Ovary (tissue), 3 donors: ENCODE measurements at regions not wholly inside any gene's neighbourhood (a gene's known extent, or its start where the extent isn't known, plus 50 kb on each side); places are given as distances from the start of the nearest gene placed in this dataset.

ENCODE experiments used
- CTCF ChIP-seq, 3 donors: fragments of 450-650 bp in 2 of 3; fragments of 200-600 bp in 1 of 3; IDR thresholded peaks; one replicate each; pipeline versions ENCODE4 v1.5.1 to v1.8.0; 2016 to 2022; ENCODE audit warnings: antibody characterized with exemption in 3 of 3, mild to moderate bottlenecking in 1 of 3
- EP300 ChIP-seq: sonication (generic); formaldehyde crosslinking; IDR thresholded peaks from one replicate; pipeline ENCODE4 v1.6.1; 2017; ENCODE audit warnings: antibody characterized with exemption
- POLR2A ChIP-seq: fragments of 450-650 bp; IDR thresholded peaks from one replicate; pipeline ENCODE4 v1.6.1; 2017; ENCODE audit warnings: antibody characterized with exemption, mild to moderate bottlenecking, moderate library complexity
- donor health status: DM: no; HTN: no; CAD: no.

- TF ChIP-seq CTCF (IDR thresholded peaks at IDR 0.05) (no peak), POLR2A (no peak), EP300 (no peak)
Measured at GRCh38 chr5:14003513-14003912, 59.0 kb upstream of the DNAH5 start.
